Sigmoid colon (tissue), 4 donors: ENCODE measurements at regions not wholly inside any gene's neighbourhood (a gene's known extent, or its start where the extent isn't known, plus 50 kb on each side); places are given as distances from the start of the nearest gene placed in this dataset.

ENCODE experiments used
- CTCF ChIP-seq, 4 experiments: fragments of 450-650 bp in 3 of 4; fragments of 200-600 bp in 1 of 4; IDR thresholded peaks; one replicate each; pipeline ENCODE4 v1.5.1; 2016 to 2019; ENCODE audit warnings: antibody characterized with exemption in 4 of 4, mild to moderate bottlenecking in 3 of 4, moderate library complexity in 2 of 4
- EP300 ChIP-seq, 4 donors: sonication (generic); formaldehyde crosslinking; IDR thresholded peaks; one replicate each; pipeline ENCODE4 v1.6.1; 2017; ENCODE audit warnings: antibody characterized with exemption in 4 of 4
- POLR2A ChIP-seq, 2 donors: fragments of 450-650 bp; IDR thresholded peaks; one replicate each; pipeline ENCODE4 v1.6.1; 2016; ENCODE audit warnings: antibody characterized with exemption in 2 of 2, mild to moderate bottlenecking in 2 of 2, moderate library complexity in 2 of 2

- TF ChIP-seq CTCF (IDR thresholded peaks at IDR 0.05) (no peak), POLR2A (IDR thresholded peaks at IDR 0.05) (no peak), EP300 (IDR thresholded peaks at IDR 0.05) (no peak)
These were observed 165.7 kb downstream of the NSG2 start for GRCh38 chr5:174211277-174211626.
